ENCODE measurements at regions not wholly inside any gene's neighbourhood (a gene's known extent, or its start where the extent isn't known, plus 50 kb on each side); places are given as distances from the start of the nearest gene placed in this dataset.

DNA sequence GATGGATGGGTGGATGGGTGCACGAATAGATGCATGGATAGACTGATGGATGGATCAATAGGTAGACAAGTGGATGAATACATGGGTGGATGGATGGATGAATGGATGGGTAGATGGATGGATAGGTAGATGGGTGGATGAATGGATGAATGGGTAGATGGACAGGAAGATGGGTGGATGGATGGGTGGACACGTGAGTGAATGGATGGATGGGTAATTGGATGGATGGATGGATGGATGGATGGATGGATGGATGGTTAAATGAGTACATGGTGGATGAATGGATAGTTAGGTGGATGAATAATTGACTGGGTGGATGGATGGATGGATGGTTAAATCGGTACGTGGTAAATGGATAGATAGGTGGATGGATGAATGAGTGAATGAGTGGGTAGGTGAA is 89.7 kb upstream of the ZNF469 start:
- CTCF ChIA-PET = no interaction called here
- Histone ChIP-seq H3K4me2 (ENCODE audit: insufficient read depth, low read length) (no peak overlapping the region), H3K27ac (ENCODE audit: insufficient read depth, low read depth, low read length) (no peak overlapping the region), H3K27me3 (ENCODE audit: control insufficient read depth in 2 of 2, insufficient read depth in 2 of 2, low read length in 2 of 2) (no peaks in the 10 kb centered on the region), H3K36me3 (ENCODE audit: control insufficient read depth in 2 of 2, extremely low read depth in 1 of 2, insufficient read depth in 2 of 2, low read length in 2 of 2) (no peaks in the 10 kb centered on the region), H3K4me3 (replicated peaks in 1 of 3; ENCODE audit: insufficient read depth in 1 of 3, low read depth in 1 of 3, low read length in 3 of 3) (no peak overlapping the region), H4K20me1 (replicated peaks; ENCODE audit: control insufficient read depth, extremely low read depth, insufficient read depth, low read length) (no peaks in the 10 kb centered on the region), H3K4me1 (ENCODE audit: control insufficient read depth, extremely low read depth, insufficient read depth, low read length) (no peaks in the 10 kb centered on the region), H3K9me1 (replicated peaks; ENCODE audit: control insufficient read depth, extremely low read depth, insufficient read depth, low read length) (no peaks in the 10 kb centered on the region), H3K79me2 (ENCODE audit: control insufficient read depth, insufficient read depth, low read length) (no peaks in the 10 kb centered on the region), H3K9me3 (replicated peaks; ENCODE audit: control insufficient read depth, insufficient read depth, low read length) (no peaks in the 10 kb centered on the region), H2AFZ (ENCODE audit: low read depth, low read length) (no peak overlapping the region), H3K9ac (replicated peaks; ENCODE audit: extremely low read depth, insufficient read depth, low read length) (no peak overlapping the region)
- BruUV-seq (replicated peaks) = no TSS peak
- POLR2A ChIA-PET = no interaction called here
- dilution Hi-C loops (cut with MboI; ENCODE audit: extremely low pct_ligation_motif_present, low sequenced_read_pairs) = no loop called here
- FAIRE-seq (no peak), DNase-seq (ENCODE audit: low read depth, low spot score) (no peak)
- TF ChIP-seq, protein P1, sequence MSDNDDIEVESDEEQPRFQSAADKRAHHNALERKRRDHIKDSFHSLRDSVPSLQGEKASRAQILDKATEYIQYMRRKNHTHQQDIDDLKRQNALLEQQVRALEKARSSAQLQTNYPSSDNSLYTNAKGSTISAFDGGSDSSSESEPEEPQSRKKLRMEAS (IDR thresholded peaks at IDR 0.05; ENCODE audit: insufficient read depth, insufficient read length) = no peak
- no peak for TF ChIP-seq MYC (IDR thresholded peaks at IDR 0.05; ENCODE audit: low read depth, low read length)
- TF ChIP-seq GATA2 (IDR thresholded peaks at IDR 0.05; ENCODE audit: insufficient read depth, insufficient read length, low read depth, low read length) = no peak
- TF ChIP-seq FOS (IDR thresholded peaks at IDR 0.05; ENCODE audit: borderline replicate concordance, insufficient read depth, low read length) = no peak
- no peak for TF ChIP-seq POLR2A (IDR thresholded peaks at IDR 0.05; ENCODE audit: low read depth, low read length)
- TF ChIP-seq, protein P2, sequence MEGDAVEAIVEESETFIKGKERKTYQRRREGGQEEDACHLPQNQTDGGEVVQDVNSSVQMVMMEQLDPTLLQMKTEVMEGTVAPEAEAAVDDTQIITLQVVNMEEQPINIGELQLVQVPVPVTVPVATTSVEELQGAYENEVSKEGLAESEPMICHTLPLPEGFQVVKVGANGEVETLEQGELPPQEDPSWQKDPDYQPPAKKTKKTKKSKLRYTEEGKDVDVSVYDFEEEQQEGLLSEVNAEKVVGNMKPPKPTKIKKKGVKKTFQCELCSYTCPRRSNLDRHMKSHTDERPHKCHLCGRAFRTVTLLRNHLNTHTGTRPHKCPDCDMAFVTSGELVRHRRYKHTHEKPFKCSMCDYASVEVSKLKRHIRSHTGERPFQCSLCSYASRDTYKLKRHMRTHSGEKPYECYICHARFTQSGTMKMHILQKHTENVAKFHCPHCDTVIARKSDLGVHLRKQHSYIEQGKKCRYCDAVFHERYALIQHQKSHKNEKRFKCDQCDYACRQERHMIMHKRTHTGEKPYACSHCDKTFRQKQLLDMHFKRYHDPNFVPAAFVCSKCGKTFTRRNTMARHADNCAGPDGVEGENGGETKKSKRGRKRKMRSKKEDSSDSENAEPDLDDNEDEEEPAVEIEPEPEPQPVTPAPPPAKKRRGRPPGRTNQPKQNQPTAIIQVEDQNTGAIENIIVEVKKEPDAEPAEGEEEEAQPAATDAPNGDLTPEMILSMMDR (IDR thresholded peaks at IDR 0.05; ENCODE audit: extremely low read depth in 1 of 2, insufficient read depth in 1 of 2, low read depth in 1 of 2, low read length in 2 of 2) = no peak
- no peak for TF ChIP-seq JUN (IDR thresholded peaks at IDR 0.05; ENCODE audit: borderline replicate concordance, insufficient read depth, insufficient read length, low read depth)
- intact Hi-C loops (cut with micrococcal nuclease) = no loop called here
